CD4-positive, alpha-beta T cell treated with Interleukin-15 for 4 hours (primary cell): ENCODE measurements at regions not wholly inside any gene's neighbourhood (a gene's known extent, or its start where the extent isn't known, plus 50 kb on each side); places are given as distances from the start of the nearest gene placed in this dataset.

Source experiments
- DNase-seq: peaks from one replicate; pipeline ENCODE4 v3.0.0-alpha.2; 2020; ENCODE audit warnings: low spot score

GRCh38 chr13:106874323-106874722 is 306.4 kb upstream of the ARGLU1 start:
- no peak for DNase-seq

GRCh38 chr13:106873810-106874209 is 305.9 kb upstream of the ARGLU1 start:
- DNase-seq, result no peak

- no peak for DNase-seq
These were observed 299.3 kb upstream of the ARGLU1 start for GRCh38 chr13:106867249-106867648.

- no peak for DNase-seq
These were observed 297.9 kb upstream of the ARGLU1 start for GRCh38 chr13:106865716-106866440.

- no peak for DNase-seq
These were observed 291.6 kb upstream of the ARGLU1 start for GRCh38 chr13:106859533-106859904.

- DNase-seq, result no peak
These were observed 291.1 kb upstream of the ARGLU1 start for GRCh38 chr13:106858903-106859532.

GRCh38 chr13:106852436-106852835 is 284.5 kb upstream of the ARGLU1 start:
- DNase-seq, result no peak

GRCh38 chr13:106850973-106851650 is 283.2 kb upstream of the ARGLU1 start:
- no peak for DNase-seq

- no peak for DNase-seq
These were observed 278.9 kb upstream of the ARGLU1 start for GRCh38 chr13:106846571-106847448.

- no peak for DNase-seq
These were observed 268.4 kb upstream of the ARGLU1 start for GRCh38 chr13:106836186-106836802.

- no peak for DNase-seq
These were observed 267.5 kb upstream of the ARGLU1 start for GRCh38 chr13:106835477-106835876.

GRCh38 chr13:106821979-106822378 is 254.0 kb upstream of the ARGLU1 start:
- no peak for DNase-seq

- DNase-seq, result no peak
These were observed 251.7 kb upstream of the ARGLU1 start for GRCh38 chr13:106819413-106820180.

GRCh38 chr13:106818971-106819370 is 251.0 kb upstream of the ARGLU1 start:
- DNase-seq, result no peak

GRCh38 chr13:106815545-106815944 is 247.6 kb upstream of the ARGLU1 start:
- DNase-seq, result no peak

GRCh38 chr13:106814463-106814862 is 246.5 kb upstream of the ARGLU1 start:
- no peak for DNase-seq

GRCh38 chr13:106810069-106810468 is 242.1 kb upstream of the ARGLU1 start:
- no peak for DNase-seq

- no peak for DNase-seq
These were observed 237.1 kb upstream of the ARGLU1 start for GRCh38 chr13:106804991-106805390.

GRCh38 chr13:106802917-106803316 is 235.0 kb upstream of the ARGLU1 start:
- no peak for DNase-seq

GRCh38 chr13:106799781-106800335 is 231.9 kb upstream of the ARGLU1 start:
- DNase-seq, result no peak
